Medulla oblongata (tissue), 1 donor: ENCODE measurements at regions not wholly inside any gene's neighbourhood (a gene's known extent, or its start where the extent isn't known, plus 50 kb on each side); places are given as distances from the start of the nearest gene placed in this dataset.
"Not testable (repeated sequence)": the region's sequence is repeated elsewhere in the genome, so short reads cannot be mapped to it uniquely, and the experiment has no call there.

Experiments
- DNase-seq: peaks from one replicate; pipeline ENCODE4 v3.0.0-alpha.2; 2015; ENCODE audit errors: extremely low spot score

GRCh38 chr2:184327805-184328204 is 270.5 kb upstream of the ZNF804A start:
- not testable (repeated sequence) for DNase-seq

- DNase-seq: not testable (repeated sequence)
Measured at GRCh38 chr2:184330561-184330960, 267.8 kb upstream of the ZNF804A start.

GRCh38 chr2:184336688-184337087 is 261.6 kb upstream of the ZNF804A start:
- DNase-seq: no peak

GRCh38 chr2:184338771-184339170 is 259.6 kb upstream of the ZNF804A start:
- no peak for DNase-seq

GRCh38 chr2:184339966-184340365 is 258.4 kb upstream of the ZNF804A start:
- no peak for DNase-seq

- no peak for DNase-seq
Measured at GRCh38 chr2:184346338-184346862, 251.9 kb upstream of the ZNF804A start.

- no peak for DNase-seq
Measured at GRCh38 chr2:184351126-184351525, 247.2 kb upstream of the ZNF804A start.

- no peak for DNase-seq
Measured at GRCh38 chr2:184357033-184357432, 241.3 kb upstream of the ZNF804A start.

- no peak for DNase-seq
Measured at GRCh38 chr2:184359379-184359778, 238.9 kb upstream of the ZNF804A start.

GRCh38 chr2:184363213-184363612 is 235.1 kb upstream of the ZNF804A start:
- DNase-seq: no peak

GRCh38 chr2:184367211-184367610 is 231.1 kb upstream of the ZNF804A start:
- DNase-seq: no peak

- no peak for DNase-seq
Measured at GRCh38 chr2:184369307-184369706, 229.0 kb upstream of the ZNF804A start.

GRCh38 chr2:184370954-184371353 is 227.4 kb upstream of the ZNF804A start:
- no peak for DNase-seq

- no peak for DNase-seq
Measured at GRCh38 chr2:184371641-184372040, 226.7 kb upstream of the ZNF804A start.

GRCh38 chr2:184372484-184372883 is 225.8 kb upstream of the ZNF804A start:
- no peak for DNase-seq

GRCh38 chr2:184394642-184395041 is 203.7 kb upstream of the ZNF804A start:
- DNase-seq: no peak

GRCh38 chr2:184402381-184402780 is 195.9 kb upstream of the ZNF804A start:
- no peak for DNase-seq

- DNase-seq: not testable (repeated sequence)
Measured at GRCh38 chr2:184407041-184407630, 191.2 kb upstream of the ZNF804A start.

- DNase-seq: no peak
Measured at GRCh38 chr2:184410160-184410559, 188.2 kb upstream of the ZNF804A start.

GRCh38 chr2:184413221-184413620 is 185.1 kb upstream of the ZNF804A start:
- DNase-seq: no peak

- no peak for DNase-seq
Measured at GRCh38 chr2:184413671-184414229, 184.6 kb upstream of the ZNF804A start.

GRCh38 chr2:184416146-184416913 is 182.0 kb upstream of the ZNF804A start:
- no peak for DNase-seq

GRCh38 chr2:184419744-184420143 is 178.6 kb upstream of the ZNF804A start:
- DNase-seq: no peak
